ENCODE measurements at regions not wholly inside any gene's neighbourhood (a gene's known extent, or its start where the extent isn't known, plus 50 kb on each side); places are given as distances from the start of the nearest gene placed in this dataset.

- DNase-seq (ENCODE audit: extremely low read depth, low read depth), result no peak
- H3K4me3 ChIP-seq (replicated peaks; ENCODE audit: low read depth, low read length), result no peak overlapping the region
Observed at GRCh38 chr16:87542531-87543102, 49.8 kb upstream of the ZCCHC14 start.

More at GRCh38 chr16:87542531-87543102, 49.8 kb upstream of the ZCCHC14 start:
- no peak for TF ChIP-seq CTCF (IDR thresholded peaks at IDR 0.05; ENCODE audit: low read depth, low read length, missing control alignments)

All from HFF-Myc (cell line).